ENCODE measurements at regions not wholly inside any gene's neighbourhood (a gene's known extent, or its start where the extent isn't known, plus 50 kb on each side); places are given as distances from the start of the nearest gene placed in this dataset.

DNA sequence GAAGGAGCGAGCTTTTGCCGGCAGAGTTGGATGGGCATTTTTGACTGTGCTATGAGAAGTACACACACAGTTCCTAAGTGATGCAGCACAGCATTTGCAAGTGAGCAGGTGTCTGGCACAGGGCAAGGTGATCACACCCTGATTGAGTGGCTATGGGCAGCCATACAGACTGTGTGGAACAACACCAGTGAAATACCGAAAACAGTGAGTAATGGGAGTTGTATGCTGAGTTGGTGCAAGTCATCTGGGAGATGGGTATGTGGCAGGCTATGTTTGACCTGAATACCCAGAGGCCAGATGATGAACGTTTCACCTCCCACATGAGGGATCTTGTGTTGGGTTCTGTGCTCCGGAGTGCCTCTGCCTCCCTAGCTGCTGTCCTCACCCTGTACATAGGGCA lies 53.5 kb upstream of the TIPARP start:
- TF ChIP-seq, protein P1, sequence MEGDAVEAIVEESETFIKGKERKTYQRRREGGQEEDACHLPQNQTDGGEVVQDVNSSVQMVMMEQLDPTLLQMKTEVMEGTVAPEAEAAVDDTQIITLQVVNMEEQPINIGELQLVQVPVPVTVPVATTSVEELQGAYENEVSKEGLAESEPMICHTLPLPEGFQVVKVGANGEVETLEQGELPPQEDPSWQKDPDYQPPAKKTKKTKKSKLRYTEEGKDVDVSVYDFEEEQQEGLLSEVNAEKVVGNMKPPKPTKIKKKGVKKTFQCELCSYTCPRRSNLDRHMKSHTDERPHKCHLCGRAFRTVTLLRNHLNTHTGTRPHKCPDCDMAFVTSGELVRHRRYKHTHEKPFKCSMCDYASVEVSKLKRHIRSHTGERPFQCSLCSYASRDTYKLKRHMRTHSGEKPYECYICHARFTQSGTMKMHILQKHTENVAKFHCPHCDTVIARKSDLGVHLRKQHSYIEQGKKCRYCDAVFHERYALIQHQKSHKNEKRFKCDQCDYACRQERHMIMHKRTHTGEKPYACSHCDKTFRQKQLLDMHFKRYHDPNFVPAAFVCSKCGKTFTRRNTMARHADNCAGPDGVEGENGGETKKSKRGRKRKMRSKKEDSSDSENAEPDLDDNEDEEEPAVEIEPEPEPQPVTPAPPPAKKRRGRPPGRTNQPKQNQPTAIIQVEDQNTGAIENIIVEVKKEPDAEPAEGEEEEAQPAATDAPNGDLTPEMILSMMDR (IDR thresholded peaks at IDR 0.05) = no peak
- no peak for TF ChIP-seq POLR2A (IDR thresholded peaks at IDR 0.05)
